NCI-H524 treated with DMSO at 0.1 percent for 48 hours (cell line): ENCODE measurements at regions not wholly inside any gene's neighbourhood (a gene's known extent, or its start where the extent isn't known, plus 50 kb on each side); places are given as distances from the start of the nearest gene placed in this dataset.

Experiments used
- DNase-seq: peaks from one replicate; lab custom pipeline; 2025; lab: John Stamatoyannopoulos, UW

- no peak for DNase-seq
Observed at GRCh38 chr4:53686521-53686920, 95.2 kb upstream of the LNX1 start.

- no peak for DNase-seq
Observed at GRCh38 chr4:53684136-53685130, 93.1 kb upstream of the LNX1 start.

GRCh38 chr4:53682908-53683307, 91.6 kb upstream of the LNX1 start:
- no peak for DNase-seq

- DNase-seq, result no peak
Observed at GRCh38 chr4:53682196-53682595, 90.9 kb upstream of the LNX1 start.

- no peak for DNase-seq
Observed at GRCh38 chr4:53680598-53680997, 89.3 kb upstream of the LNX1 start.

GRCh38 chr4:53680168-53680567, 88.9 kb upstream of the LNX1 start:
- DNase-seq, result no peak

GRCh38 chr4:53676402-53676871, 85.2 kb upstream of the LNX1 start:
- no peak for DNase-seq

GRCh38 chr4:53674903-53675302, 83.6 kb upstream of the LNX1 start:
- DNase-seq, result no peak

- no peak for DNase-seq
Observed at GRCh38 chr4:53672873-53673272, 81.6 kb upstream of the LNX1 start.

- DNase-seq, result no peak
Observed at GRCh38 chr4:53671757-53672156, 80.5 kb upstream of the LNX1 start.

GRCh38 chr4:53659737-53660136, 68.5 kb upstream of the LNX1 start:
- no peak for DNase-seq

- no peak for DNase-seq
Observed at GRCh38 chr4:53659112-53659511, 67.8 kb upstream of the LNX1 start.

GRCh38 chr4:53658029-53658428, 66.7 kb upstream of the LNX1 start:
- no peak for DNase-seq

- no peak for DNase-seq
Observed at GRCh38 chr4:53656421-53656981, 65.2 kb upstream of the LNX1 start.

- DNase-seq, result no peak
Observed at GRCh38 chr4:53654300-53654758, 63.0 kb upstream of the LNX1 start.

GRCh38 chr4:53653484-53654053, 62.3 kb upstream of the LNX1 start:
- peak; percentile 8 for DNase-seq

- no peak for DNase-seq
Observed at GRCh38 chr4:53651156-53651735, 60.0 kb upstream of the LNX1 start.

- no peak for DNase-seq
Observed at GRCh38 chr4:53649357-53649756, 58.1 kb upstream of the LNX1 start.

- no peak for DNase-seq
Observed at GRCh38 chr4:53647547-53647946, 56.3 kb upstream of the LNX1 start.

- DNase-seq, result no peak
Observed at GRCh38 chr4:53646795-53647194, 55.5 kb upstream of the LNX1 start.

GRCh38 chr4:53645108-53645507, 53.8 kb upstream of the LNX1 start:
- DNase-seq, result no peak

- DNase-seq, result no peak
Observed at GRCh38 chr4:53644607-53645006, 53.3 kb upstream of the LNX1 start.
